Lower lobe of right lung (tissue), 2 donors: ENCODE measurements at regions not wholly inside any gene's neighbourhood (a gene's known extent, or its start where the extent isn't known, plus 50 kb on each side); places are given as distances from the start of the nearest gene placed in this dataset.

Experiments used
- ATAC-seq, 2 donors: fragments of 200-7000 bp; cut with Tn5 transposase; one replicate each; pipeline ENCODE4 v1.9.1; 2020 to 2022; ENCODE audit warnings: mild to moderate bottlenecking in 2 of 2, moderate library complexity in 2 of 2
- DNase-seq: peaks from one replicate; pipeline ENCODE4 v3.0.0-alpha.2; 2020
- H3K27ac ChIP-seq: fragments of 200-600 bp; one replicate; pipeline ENCODE4 v1.8.0; 2022
- H3K27me3 ChIP-seq: fragments of 200-600 bp; one replicate; pipeline ENCODE4 v1.8.0; 2022; ENCODE audit warnings: low read depth
- H3K36me3 ChIP-seq: fragments of 200-600 bp; one replicate; pipeline ENCODE4 v1.8.0; 2022; ENCODE audit warnings: mild to moderate bottlenecking
- H3K4me1 ChIP-seq: fragments of 200-600 bp; one replicate; pipeline ENCODE4 v1.8.0; 2022
- H3K4me3 ChIP-seq: fragments of 200-600 bp; one replicate; pipeline ENCODE4 v1.8.0; 2022; ENCODE audit warnings: mild to moderate bottlenecking
- H3K9me3 ChIP-seq: fragments of 200-600 bp; one replicate; pipeline ENCODE4 v1.8.0; 2022
- intact Hi-C: fragments of 100-400 bp; cut with DNase I; formaldehyde crosslinking; loops from one replicate; pipeline ENCODE4 v1.11.0; 2022
- TF ChIP-seq, protein P1 (sequence below): fragments of 200-600 bp; IDR thresholded peaks from one replicate; pipeline ENCODE4 v1.8.0; 2022; ENCODE audit warnings: antibody characterized with exemption, mild to moderate bottlenecking
- donor health status: DM: no; HTN: yes; CAD: no; lungs with severe emphysema.

- Histone ChIP-seq H3K9me3 (no peaks in the 10 kb centered on the region), H3K4me1 (no peaks in the 10 kb centered on the region), H3K27ac (no peak overlapping the region), H3K4me3 (no peak overlapping the region), H3K27me3 (no peaks in the 10 kb centered on the region), H3K36me3 (no peaks in the 10 kb centered on the region)
- DNase-seq (no peak), ATAC-seq (no peak)
- TF ChIP-seq, protein P1, sequence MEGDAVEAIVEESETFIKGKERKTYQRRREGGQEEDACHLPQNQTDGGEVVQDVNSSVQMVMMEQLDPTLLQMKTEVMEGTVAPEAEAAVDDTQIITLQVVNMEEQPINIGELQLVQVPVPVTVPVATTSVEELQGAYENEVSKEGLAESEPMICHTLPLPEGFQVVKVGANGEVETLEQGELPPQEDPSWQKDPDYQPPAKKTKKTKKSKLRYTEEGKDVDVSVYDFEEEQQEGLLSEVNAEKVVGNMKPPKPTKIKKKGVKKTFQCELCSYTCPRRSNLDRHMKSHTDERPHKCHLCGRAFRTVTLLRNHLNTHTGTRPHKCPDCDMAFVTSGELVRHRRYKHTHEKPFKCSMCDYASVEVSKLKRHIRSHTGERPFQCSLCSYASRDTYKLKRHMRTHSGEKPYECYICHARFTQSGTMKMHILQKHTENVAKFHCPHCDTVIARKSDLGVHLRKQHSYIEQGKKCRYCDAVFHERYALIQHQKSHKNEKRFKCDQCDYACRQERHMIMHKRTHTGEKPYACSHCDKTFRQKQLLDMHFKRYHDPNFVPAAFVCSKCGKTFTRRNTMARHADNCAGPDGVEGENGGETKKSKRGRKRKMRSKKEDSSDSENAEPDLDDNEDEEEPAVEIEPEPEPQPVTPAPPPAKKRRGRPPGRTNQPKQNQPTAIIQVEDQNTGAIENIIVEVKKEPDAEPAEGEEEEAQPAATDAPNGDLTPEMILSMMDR = no peak
- intact Hi-C loops = no loop called here
These were observed 219.9 kb downstream of the RFC3 start for GRCh38 chr13:34037636-34038540.

- Histone ChIP-seq H3K27me3 (no peaks in the 10 kb centered on the region), H3K4me1 (no peaks in the 10 kb centered on the region), H3K27ac (no peak overlapping the region), H3K36me3 (no peaks in the 10 kb centered on the region), H3K4me3 (no peak overlapping the region), H3K9me3 (no peaks in the 10 kb centered on the region)
- intact Hi-C loops = no loop called here
- TF ChIP-seq, protein P1 = no peak
- no peak for DNase-seq
- no peak for ATAC-seq
These were observed 220.7 kb downstream of the RFC3 start for GRCh38 chr13:34038541-34039068.

DNA sequence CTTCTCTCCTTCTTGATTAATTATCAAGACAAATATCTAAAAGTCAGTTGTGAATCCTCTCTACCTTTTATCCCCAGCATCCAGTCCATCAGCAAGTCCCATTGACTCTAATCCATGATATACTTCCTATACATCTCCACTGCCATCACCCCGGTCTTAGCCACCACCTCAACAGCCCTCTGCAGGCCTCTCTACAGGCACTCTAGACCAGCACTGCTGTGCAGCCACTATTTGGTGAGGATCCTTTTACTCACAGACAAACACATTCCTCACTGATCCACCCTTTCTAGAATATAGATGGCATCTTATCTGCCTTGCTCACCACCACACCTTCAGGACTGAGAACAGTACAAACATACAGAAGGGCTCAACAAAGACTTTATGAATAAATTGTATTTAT is 221.7 kb downstream of the RFC3 start:
- H3K36me3 ChIP-seq = no peaks in the 10 kb centered on the region
- no peaks in the 10 kb centered on the region for H3K9me3 ChIP-seq
- no peaks in the 10 kb centered on the region for H3K4me1 ChIP-seq
- H3K4me3 ChIP-seq = no peak overlapping the region
- DNase-seq (no peak), ATAC-seq (no peak)
- no peaks in the 10 kb centered on the region for H3K27me3 ChIP-seq
- intact Hi-C loops = no loop called here
- TF ChIP-seq, protein P1 = no peak
- H3K27ac ChIP-seq = no peak overlapping the region

- no peak overlapping the region for H3K4me3 ChIP-seq
- H3K27me3 ChIP-seq = no peaks in the 10 kb centered on the region
- H3K27ac ChIP-seq = no peak overlapping the region
- TF ChIP-seq, protein P1 = no peak
- no peak for DNase-seq
- H3K4me1 ChIP-seq = no peaks in the 10 kb centered on the region
- no peak for ATAC-seq
- H3K9me3 ChIP-seq = no peaks in the 10 kb centered on the region
- H3K36me3 ChIP-seq = no peaks in the 10 kb centered on the region
- intact Hi-C loops = no loop called here
These were observed 222.9 kb downstream of the RFC3 start for GRCh38 chr13:34040863-34041262.

- no peak overlapping the region for H3K4me3 ChIP-seq
- no peaks in the 10 kb centered on the region for H3K4me1 ChIP-seq
- no peak for ATAC-seq
- intact Hi-C loops = no loop called here
- H3K36me3 ChIP-seq = no peaks in the 10 kb centered on the region
- no peaks in the 10 kb centered on the region for H3K9me3 ChIP-seq
- H3K27me3 ChIP-seq = no peaks in the 10 kb centered on the region
- DNase-seq = no peak
- H3K27ac ChIP-seq = no peak overlapping the region
- TF ChIP-seq, protein P1 = no peak
These were observed 226.1 kb downstream of the RFC3 start for GRCh38 chr13:34044041-34044440.
